GM19025 (cell line): ENCODE measurements at regions not wholly inside any gene's neighbourhood (a gene's known extent, or its start where the extent isn't known, plus 50 kb on each side); places are given as distances from the start of the nearest gene placed in this dataset.
"Not testable (repeated sequence)": the region's sequence is repeated elsewhere in the genome, so short reads cannot be mapped to it uniquely, and the experiment has no call there.

ENCODE experiments used
- ATAC-seq: cut with Tn5 transposase; IDR thresholded peaks from one replicate; pipeline ENCODE4 v1.9.1; 2021; ENCODE audit warnings: mild to moderate bottlenecking, low read depth, moderate library complexity; ENCODE audit not compliant: unreplicated experiment

DNA sequence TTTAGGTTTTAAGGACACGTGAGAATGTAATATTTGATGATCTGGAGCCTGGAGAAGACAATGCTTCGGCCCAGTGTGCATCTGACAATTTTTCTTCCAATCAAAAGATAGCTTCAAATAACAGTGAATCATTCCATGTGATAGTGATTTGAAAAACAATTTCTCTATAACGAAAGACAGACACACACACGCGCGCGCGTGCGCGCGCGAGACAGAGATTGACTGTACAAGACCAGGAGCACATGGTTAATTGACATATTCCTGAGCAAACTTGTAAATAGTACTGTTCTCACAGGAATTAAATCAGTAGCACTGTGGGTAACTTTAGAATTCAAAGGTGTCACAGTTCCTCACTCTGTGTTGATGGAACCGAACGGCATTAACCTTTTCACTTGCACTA is 287.5 kb upstream of the LMO3 start:
- ATAC-seq: no peak

DNA sequence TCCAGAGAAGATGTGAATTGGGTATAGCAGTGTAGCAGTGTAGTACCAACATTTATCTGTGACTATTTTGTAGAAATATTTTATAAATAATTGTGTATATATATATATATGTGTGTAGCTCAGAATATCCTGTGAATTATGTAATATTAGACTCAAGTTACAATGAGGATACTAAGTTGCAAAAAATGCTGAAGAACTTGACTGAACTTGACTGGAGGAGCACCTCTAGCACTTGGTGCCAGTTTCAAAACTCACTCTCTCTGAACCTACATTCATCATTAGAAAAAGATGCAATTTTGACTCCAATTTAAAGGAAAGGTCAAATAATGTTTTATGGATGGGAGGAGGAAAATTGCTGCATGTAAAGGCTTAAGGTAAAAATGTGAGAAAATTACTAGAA is 285.7 kb upstream of the LMO3 start:
- no peak for ATAC-seq

DNA sequence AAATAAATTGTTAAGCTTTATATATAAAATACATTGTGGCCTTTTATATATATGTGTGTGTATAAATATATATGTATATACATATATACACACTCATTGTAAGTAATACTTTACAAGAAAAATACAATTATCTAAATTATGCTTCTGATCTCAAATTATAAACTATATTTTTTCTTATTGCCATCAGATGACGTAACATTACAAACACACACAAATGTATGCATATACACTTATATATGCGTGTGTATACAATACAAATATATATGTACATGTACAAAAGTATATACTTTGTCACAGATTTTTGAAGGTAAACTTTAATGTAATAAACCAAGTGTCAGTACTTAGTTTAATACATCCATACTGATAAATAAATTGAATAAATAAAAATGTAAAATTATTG is 278.9 kb upstream of the LMO3 start:
- ATAC-seq: no peak

DNA sequence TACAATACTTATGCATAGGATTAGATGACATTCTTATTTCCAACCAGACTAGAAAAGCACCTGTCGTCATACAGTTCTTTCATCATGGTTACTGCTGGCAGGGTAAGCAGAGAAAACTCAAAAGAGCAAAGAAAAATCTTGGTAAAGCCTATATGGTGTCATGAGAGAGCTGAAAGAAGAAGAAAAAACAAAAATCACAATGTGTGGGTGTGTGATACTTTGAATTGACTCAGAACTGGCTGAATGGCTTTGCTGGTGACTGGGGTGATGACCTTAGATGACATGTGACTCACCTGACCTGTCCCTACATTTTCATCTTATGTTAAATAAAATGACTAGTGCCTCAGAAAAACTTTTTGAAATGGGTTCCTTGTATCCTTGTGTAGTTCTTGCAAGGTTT is 278.1 kb upstream of the LMO3 start:
- peak; percentile 80 for ATAC-seq

DNA sequence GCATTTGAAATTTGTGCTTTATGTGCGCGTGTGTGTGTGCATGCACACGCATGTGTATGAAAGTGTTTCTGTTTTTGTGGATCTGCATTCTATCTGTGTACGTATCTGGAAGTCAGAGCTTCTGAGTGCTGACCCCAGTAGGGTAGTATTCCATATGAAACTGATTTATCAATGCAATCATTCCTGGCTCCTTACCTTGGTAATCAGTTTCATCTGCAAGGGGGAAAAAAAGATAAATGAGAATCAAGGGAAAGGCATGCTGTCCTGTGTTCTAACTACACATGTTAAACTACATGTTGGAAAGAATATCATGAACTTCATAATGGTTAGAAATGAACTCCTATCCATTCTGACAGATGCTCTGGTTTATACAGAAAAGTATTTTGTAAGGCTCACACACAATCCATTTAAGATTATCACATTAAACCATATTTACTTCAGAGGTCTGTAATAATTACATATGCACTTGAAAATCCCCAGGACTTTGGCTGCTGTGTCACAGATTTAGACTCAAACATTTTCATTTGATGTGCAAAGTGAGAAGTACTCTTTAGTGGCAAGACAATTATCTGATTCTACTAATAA is 276.1 kb upstream of the LMO3 start:
- ATAC-seq: no peak

DNA sequence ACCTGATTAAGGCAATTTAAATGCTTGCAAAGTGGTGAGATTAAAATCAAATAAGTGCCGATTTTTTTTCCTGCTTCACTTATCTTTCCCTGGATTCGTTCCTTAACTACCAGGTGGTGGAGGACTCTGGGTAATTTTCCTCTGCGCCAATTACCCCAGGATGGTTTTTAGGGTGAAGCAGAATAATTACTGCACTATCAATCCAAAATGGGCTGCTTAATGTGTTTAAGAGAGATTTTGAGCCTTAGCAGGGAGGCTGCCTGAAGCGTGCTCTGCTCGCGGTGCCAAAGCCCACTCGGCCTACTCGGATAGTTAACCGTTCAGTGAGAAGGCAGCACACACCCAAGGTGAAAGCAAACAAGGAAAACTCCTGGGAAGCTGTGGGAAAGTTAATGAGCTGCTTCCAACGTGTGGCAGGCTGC is 274.9 kb upstream of the LMO3 start:
- ATAC-seq: no peak

DNA sequence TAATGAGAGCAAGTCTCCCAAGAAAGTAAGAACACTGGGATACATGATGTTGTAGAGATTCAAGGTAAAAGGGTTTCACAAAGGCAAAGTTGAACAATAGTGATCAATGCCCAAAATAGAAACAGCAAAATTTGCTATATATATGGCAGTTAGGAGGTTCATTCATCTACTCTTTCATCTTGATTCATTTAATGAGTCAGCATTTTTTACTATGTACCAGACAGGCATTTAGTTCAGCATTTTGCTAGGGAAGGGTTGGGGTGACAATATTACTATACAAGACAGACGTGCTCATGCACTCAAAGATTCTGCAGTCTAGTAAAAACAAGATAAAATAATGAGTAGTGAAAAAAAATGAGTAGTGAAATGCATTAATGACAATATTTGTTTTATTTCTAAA is 264.9 kb upstream of the LMO3 start:
- no peak for ATAC-seq

DNA sequence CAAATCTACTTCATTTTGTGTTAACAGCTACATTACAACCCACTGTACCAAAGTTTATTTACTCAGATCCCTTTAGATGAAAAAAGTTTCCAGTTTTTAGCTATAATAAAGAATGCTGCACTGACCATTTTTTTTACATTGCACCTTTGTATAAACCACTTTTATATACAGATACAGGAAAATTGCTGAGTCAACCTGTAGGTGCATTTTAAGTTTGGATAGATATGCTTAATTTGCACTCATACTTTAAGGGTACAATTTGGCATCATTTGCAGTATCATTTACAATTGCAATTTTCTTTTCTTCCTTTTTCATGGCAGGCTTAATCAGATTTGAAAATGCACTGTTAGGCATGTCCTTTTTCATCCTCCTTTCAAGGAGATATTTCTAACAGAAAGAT is 257.8 kb upstream of the LMO3 start:
- no peak for ATAC-seq

DNA sequence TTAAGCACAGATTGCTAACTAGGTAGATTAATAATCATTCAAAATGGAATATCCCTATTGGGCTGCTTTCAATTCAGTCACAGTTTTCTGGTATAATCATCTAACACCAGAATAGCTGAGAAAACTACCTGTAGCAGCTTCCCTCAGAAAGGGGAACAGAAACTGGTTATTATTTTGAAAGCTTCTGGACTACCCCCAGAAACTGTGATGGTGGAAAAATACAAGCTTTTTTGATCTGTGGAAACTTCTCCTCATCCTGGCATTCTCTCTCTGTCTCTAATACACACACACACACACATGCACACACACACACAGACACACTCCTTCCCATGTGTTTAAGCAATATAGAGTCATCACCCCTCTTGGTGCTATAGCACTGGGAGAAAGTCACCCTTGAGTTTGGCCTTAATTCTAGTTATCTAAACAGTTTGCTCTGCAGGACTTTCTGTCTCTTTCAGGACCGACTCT is 251.5 kb upstream of the LMO3 start:
- ATAC-seq: peak; percentile 96

DNA sequence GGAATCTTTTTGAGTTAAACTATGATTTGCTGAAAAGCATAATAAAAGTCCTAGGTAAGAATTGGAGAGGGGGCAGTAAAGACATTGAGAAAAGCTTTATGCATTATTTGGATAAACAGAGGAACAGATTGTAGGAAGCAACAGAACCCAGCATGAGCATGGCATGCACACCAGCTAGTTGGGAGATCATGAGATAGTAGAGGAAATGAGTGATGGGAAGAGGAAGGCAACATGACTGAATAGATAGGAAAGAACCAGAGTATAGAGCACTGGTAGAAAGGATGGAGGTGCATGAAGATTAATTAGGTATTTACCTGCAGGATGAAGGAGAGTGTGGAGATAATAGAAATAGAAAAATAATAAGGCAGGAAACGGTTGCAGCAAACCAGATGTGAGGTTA is 248.5 kb upstream of the LMO3 start:
- no peak for ATAC-seq

DNA sequence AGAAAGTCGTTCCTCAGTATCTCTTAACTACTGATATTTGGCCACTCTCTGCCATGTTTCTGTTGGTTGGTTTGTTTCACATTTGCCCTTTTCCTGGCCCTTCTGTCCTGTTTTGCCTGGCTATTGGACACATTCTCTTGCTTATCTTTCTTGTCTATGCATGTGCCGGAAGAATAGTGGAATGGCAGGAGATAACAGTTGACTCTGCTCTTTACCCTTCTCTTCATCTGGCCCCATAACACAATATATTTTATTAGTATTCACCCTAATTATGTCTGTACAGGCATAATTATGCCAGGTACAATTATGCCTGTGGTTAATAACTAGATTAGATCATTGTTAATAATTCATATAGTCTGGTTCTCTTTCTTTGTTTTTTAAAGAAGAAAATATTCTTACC is 243.5 kb upstream of the LMO3 start:
- ATAC-seq: no peak

DNA sequence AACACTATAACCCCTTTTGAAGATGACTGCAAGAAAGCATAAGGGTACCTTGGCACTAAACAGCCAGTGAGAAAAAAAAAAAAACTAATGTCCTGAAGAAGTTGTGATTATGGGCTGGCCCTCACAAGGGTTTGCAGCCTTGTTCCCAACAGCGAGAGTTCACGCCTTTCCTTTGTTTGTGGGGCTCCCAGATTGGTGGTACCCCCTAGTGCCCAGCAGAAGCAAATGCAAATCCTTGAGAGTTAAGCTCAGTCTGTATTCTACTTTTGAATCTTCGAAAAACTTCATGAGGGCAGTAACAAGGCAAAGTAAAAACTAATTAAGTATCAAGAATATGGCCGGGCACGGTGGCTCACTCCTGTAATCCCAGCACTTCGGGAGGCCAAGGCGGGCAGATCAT is 238.9 kb upstream of the LMO3 start:
- no peak for ATAC-seq

DNA sequence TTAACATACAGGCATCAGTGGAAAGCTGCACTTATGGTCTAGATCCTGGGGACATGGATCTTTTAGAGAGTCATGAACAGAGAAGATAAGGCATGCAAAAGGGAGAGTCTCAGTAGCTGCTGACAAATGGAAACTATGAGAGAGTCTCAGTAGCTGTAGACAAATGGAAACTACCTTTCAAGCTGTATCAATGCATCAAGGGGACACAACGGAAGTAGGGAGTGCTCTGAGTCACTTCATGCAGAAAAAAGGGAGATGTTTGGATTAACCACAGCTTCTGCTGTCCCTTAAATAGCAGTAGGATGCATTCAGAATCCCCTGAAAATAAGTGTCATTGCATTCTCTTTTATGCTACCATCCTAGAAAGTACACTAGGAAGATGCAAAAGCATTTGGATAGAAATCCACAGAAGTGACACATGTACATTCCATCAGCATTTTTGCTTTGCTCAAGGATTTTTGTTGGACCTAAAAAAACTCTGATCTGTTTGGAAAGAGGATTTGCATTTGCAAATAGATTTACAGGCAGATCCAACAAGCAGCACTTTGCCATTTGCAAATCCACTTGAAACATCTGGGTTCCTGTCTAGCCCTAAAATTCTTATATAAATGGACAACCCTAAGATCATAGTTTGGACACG is 227.5 kb upstream of the LMO3 start:
- ATAC-seq: peak; percentile 92

DNA sequence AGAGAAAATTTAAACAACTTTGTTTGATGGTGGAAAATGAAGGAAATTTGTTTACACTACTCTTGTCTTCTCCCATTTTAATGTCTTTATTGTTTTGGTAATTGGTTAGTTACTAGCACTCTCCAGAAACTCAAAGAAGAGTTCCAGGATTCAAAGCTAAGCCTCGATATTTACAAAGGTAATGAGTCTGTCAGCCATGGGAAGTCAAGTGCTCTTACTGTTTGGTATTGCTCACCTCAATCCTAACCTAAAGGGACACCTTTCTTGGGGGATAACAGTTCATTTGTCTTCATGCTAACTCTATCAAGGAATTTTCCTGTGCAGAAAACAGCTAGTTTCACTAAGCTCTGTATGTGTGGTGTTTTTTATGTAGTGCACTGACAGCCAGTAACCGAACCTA is 222.9 kb upstream of the LMO3 start:
- ATAC-seq: no peak

DNA sequence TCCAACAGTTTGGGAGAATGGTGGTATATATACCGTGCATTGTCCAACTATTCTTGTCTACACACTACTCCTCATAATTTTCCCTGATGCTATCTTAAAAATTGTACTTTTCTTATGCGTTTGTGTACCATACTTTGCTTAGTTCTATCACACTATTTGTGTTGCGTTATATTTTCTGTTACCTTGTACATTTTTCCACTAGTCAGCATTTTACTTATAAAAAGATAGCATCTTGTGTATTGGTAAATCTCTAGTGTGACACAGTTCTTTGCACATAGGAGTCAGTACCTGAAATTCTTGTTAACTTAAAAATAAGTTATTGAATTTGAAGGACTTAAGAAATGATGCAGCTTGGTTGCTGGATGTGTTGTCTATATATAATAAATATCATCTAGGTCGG is 201.8 kb upstream of the LMO3 start:
- ATAC-seq: no peak

DNA sequence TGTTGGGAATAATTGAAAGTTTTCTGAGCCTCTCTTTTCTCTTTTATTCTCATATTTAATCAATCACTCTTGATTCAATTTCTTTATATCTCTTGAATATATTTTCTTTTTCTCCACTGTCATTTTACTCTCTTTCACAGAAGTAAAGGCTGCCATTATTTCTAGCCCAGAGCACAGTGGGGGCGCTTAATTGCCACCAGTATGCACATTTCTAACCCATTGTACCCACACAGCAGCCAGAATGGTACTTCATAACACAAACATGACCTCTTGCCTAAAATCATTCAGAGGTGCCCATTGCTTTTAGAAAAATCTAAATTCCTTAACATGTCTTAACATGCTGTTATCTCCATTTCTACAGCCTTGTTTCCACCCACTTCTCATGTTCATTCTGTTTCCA is 190.2 kb upstream of the LMO3 start:
- ATAC-seq: no peak

DNA sequence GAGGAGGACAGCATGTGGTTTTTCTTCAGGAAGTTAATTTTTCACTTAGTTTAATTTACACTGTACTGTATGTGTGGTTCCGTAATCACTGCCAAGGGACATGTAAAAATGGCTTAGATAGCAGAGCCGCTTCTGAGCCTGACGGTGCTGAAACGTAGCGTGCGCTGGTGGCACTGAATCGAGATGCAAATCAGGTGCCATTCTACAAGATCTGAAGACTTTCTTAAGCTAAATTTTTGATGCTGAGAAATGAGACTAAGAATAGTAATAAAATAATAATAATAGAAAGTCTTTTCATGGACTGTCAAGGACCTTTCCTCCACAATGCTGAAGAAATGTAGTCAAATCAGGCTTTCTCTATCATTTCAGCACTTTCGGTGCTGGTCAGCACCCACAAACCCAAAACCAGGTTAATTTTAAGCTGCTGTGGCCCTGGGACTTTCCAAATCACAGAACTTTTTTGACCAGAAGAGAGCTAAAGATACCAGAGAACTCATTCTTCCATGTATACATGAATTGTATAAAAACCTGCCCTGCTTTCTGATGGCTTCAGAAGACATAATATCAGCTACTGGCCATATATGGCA is 183.3 kb upstream of the LMO3 start:
- ATAC-seq: peak; percentile 84

DNA sequence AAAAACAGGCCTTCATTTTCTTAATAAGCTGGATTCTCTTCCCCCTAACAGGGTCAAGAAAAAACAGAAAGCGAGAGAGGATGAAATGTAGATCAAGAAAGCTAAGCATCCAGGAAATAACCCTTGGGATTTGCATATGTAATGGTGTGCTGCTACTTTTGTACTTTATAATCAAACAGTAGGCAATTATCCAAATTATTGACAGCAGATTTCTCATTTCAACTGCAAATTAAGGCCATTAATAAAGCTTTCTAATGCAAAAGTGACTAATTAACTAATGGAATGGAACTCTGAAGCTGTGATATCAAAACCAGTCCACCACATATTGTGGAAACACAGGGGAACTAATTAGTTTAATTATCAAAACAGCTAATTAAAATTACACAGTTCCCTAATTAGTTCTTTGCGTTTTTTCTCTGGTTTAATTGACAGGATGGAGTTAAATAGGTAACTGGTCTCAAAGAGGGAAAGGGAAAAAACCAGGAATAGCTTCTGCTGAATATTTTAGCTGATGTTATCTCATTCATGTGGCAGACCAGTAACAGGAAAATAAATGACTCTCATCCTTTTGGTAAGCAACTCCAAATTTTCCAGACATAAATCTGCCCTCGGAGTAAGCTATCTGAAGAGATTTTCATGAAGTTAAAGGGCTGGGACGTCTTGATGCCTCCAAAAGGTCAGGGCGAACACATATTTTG is 182.7 kb upstream of the LMO3 start:
- ATAC-seq: no peak

DNA sequence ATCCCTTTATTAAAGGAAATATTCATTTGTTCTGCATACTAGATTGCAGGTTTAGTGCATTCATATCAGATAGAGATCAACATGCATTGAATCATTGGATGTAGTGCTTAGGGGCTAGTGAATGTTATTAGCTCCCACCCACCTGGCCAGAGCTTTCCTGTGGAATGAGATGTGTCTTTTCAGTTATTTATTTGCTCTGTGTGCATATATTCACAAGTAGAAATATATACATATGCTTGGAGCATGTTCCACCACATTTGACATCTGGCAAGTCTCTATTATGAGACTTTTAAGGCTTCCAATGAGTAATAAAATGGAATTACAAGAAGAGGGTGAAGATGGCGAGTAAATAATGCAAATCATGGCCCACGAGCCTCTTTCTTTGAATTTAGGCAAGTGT is 180.0 kb upstream of the LMO3 start:
- ATAC-seq: no peak

DNA sequence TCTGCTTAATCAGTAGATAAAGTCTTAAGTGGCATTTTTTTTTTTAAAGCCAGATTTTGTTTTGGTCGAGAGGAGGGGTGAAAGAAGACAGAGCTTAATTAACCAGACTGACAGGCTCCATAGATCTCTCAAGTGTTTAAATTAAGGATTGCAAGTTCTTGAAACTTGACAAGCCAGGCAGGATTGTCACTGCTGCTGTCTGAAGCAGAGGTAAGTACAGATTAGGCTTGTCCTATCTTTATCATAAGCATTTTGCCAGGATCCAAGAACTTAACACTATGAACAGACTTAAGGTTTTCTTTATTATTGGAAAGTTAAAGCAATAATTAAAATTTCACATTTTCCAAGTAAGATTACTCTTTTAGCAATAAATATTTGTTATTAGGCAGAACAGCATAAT is 179.6 kb upstream of the LMO3 start:
- ATAC-seq: no peak

DNA sequence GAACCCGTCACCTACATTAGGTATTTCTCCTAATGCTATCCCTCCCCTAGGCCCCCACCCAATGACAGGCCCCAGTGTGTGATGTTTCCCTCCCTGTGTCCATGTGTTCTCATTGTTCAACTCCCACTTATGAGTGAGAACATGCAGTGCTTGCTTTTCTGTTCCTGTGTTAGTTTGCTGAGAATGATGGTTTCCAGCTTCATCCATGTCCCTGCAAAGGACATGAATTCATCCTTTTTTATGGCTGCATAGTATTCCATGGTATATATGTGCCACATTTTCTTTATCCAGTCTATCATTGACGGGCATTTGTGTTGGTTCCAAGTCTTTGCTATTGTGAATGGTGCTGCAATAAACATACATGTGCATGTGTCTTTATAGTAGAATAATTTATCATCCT is 163.2 kb upstream of the LMO3 start:
- not testable (repeated sequence) for ATAC-seq

DNA sequence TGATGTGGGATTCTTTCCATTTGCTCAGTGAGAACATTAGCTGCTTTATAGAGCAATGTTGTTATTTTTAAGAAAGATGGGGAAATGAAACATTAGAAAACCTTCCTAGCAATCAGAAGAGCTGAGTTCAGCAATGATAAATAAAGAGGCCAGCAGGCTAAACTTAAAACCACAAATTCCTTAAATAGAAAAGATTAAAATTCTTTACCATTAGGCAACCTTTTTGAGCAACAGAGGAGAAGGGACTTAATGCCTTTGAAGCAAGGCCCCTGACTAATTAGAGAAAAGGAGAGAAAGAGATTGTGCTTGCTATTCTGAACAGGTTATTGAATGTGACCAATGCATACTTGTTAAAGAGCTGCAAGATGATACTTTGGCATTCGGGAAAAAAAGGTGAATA is 160.8 kb upstream of the LMO3 start:
- no peak for ATAC-seq
